Activated T-helper 2 cell treated with anti-CD3 and anti-CD28 coated beads, Interferon-gamma antibody, Interleukin-2, Interleukin-4, amounts not matched to agents 10 μg/mL and 5 μg/mL and 100 μg/mL, durations not matched to agents 14 hours and 24 hours and 36 hours (primary cell): ENCODE measurements at regions not wholly inside any gene's neighbourhood (a gene's known extent, or its start where the extent isn't known, plus 50 kb on each side); places are given as distances from the start of the nearest gene placed in this dataset.

Experiments used
- DNase-seq: peaks from one replicate; pipeline ENCODE4 v3.0.0; 2021; ENCODE audit warnings: low spot score
- H3K27ac Mint-ChIP-seq: one replicate; pipeline ENCODE4 v1.8.0; 2021; ENCODE audit warnings: mixed read lengths
- H3K27me3 Mint-ChIP-seq: one replicate; pipeline ENCODE4 v1.8.0; 2021; ENCODE audit warnings: low read depth, mixed read lengths
- H3K36me3 Mint-ChIP-seq: one replicate; pipeline ENCODE4 v1.8.0; 2021; ENCODE audit warnings: low read depth, mixed read lengths
- H3K4me1 Mint-ChIP-seq: one replicate; pipeline ENCODE4 v1.8.0; 2021; ENCODE audit warnings: low read depth, mixed read lengths
- H3K4me3 Mint-ChIP-seq: one replicate; pipeline ENCODE4 v1.8.0; 2021; ENCODE audit warnings: low read depth, mild to moderate bottlenecking, moderate library complexity, mixed read lengths
- H3K9me3 Mint-ChIP-seq: one replicate; pipeline ENCODE4 v1.8.0; 2021; ENCODE audit warnings: mixed read lengths
- intact Hi-C: fragments of 100-400 bp; cut with micrococcal nuclease; formaldehyde crosslinking; loops from one replicate; pipeline ENCODE4 v1.15.1; 2023

- H3K9me3 Mint-ChIP-seq = no peaks in the 10 kb centered on the region
- no peak overlapping the region for H3K27ac Mint-ChIP-seq
- peaks cover 39% of the 10 kb centered on the region for H3K4me1 Mint-ChIP-seq
- peaks cover 3% of the 10 kb centered on the region for H3K27me3 Mint-ChIP-seq
- H3K36me3 Mint-ChIP-seq = no peaks in the 10 kb centered on the region
- no peak for DNase-seq
- intact Hi-C loops = loop anchor here (5.0 kb wide), 3 partner anchors 127 to 288 kb away; no protein-coding TSS in a partner anchor
- no peak overlapping the region for H3K4me3 Mint-ChIP-seq
These were observed 90.2 kb downstream of the NFKBIZ start for GRCh38 chr3:101939361-101940049.

GRCh38 chr3:101940521-101941317, 91.4 kb downstream of the NFKBIZ start:
- no peak overlapping the region for H3K27ac Mint-ChIP-seq
- H3K36me3 Mint-ChIP-seq = no peaks in the 10 kb centered on the region
- no peak overlapping the region for H3K4me3 Mint-ChIP-seq
- intact Hi-C loops = no loop called here
- H3K4me1 Mint-ChIP-seq = peaks cover 41% of the 10 kb centered on the region
- DNase-seq = no peak
- no peaks in the 10 kb centered on the region for H3K9me3 Mint-ChIP-seq
- no peaks in the 10 kb centered on the region for H3K27me3 Mint-ChIP-seq

- Mint-ChIP-seq H3K27me3 (no peaks in the 10 kb centered on the region), H3K9me3 (no peaks in the 10 kb centered on the region), H3K4me3 (no peak overlapping the region), H3K36me3 (no peaks in the 10 kb centered on the region), H3K4me1 (peaks cover 42% of the 10 kb centered on the region), H3K27ac (no peak overlapping the region)
- intact Hi-C loops = no loop called here
- no peak for DNase-seq
These were observed 92.2 kb downstream of the NFKBIZ start for GRCh38 chr3:101941318-101942040.

- intact Hi-C loops = no loop called here
- H3K4me1 Mint-ChIP-seq = peaks cover 34% of the 10 kb centered on the region
- H3K27me3 Mint-ChIP-seq = no peaks in the 10 kb centered on the region
- H3K27ac Mint-ChIP-seq = no peak overlapping the region
- H3K4me3 Mint-ChIP-seq = no peak overlapping the region
- no peak for DNase-seq
- no peaks in the 10 kb centered on the region for H3K9me3 Mint-ChIP-seq
- H3K36me3 Mint-ChIP-seq = no peaks in the 10 kb centered on the region
These were observed 93.0 kb downstream of the NFKBIZ start for GRCh38 chr3:101942356-101942755.

GRCh38 chr3:101943029-101943428, 93.7 kb downstream of the NFKBIZ start:
- no peaks in the 10 kb centered on the region for H3K27me3 Mint-ChIP-seq
- no peaks in the 10 kb centered on the region for H3K36me3 Mint-ChIP-seq
- H3K9me3 Mint-ChIP-seq = peaks cover 3% of the 10 kb centered on the region
- no peak for DNase-seq
- H3K4me1 Mint-ChIP-seq = peaks cover 35% of the 10 kb centered on the region
- H3K4me3 Mint-ChIP-seq = no peak overlapping the region
- no peak overlapping the region for H3K27ac Mint-ChIP-seq
- intact Hi-C loops = no loop called here

GRCh38 chr3:101944308-101944707, 95.0 kb downstream of the NFKBIZ start:
- H3K27me3 Mint-ChIP-seq = no peaks in the 10 kb centered on the region
- no peak overlapping the region for H3K27ac Mint-ChIP-seq
- no peak for DNase-seq
- H3K4me1 Mint-ChIP-seq = peaks cover 42% of the 10 kb centered on the region
- peaks cover 9% of the 10 kb centered on the region for H3K9me3 Mint-ChIP-seq
- no peak overlapping the region for H3K4me3 Mint-ChIP-seq
- peaks cover 4% of the 10 kb centered on the region for H3K36me3 Mint-ChIP-seq
- intact Hi-C loops = no loop called here

- no peak for DNase-seq
- H3K36me3 Mint-ChIP-seq = peaks cover 8% of the 10 kb centered on the region
- H3K4me3 Mint-ChIP-seq = no peak overlapping the region
- H3K27me3 Mint-ChIP-seq = no peaks in the 10 kb centered on the region
- intact Hi-C loops = loop anchor here (1.0 kb wide), 4 partner anchors 10 to 146 kb away; no protein-coding TSS in a partner anchor
- peak overlapping the region; percentile 74 for H3K27ac Mint-ChIP-seq
- peaks cover 11% of the 10 kb centered on the region for H3K9me3 Mint-ChIP-seq
- H3K4me1 Mint-ChIP-seq = peaks cover 50% of the 10 kb centered on the region
These were observed 96.7 kb downstream of the NFKBIZ start for GRCh38 chr3:101945980-101946379.

GRCh38 chr3:101946906-101947305, 97.6 kb downstream of the NFKBIZ start:
- H3K4me3 Mint-ChIP-seq = no peak overlapping the region
- no peaks in the 10 kb centered on the region for H3K27me3 Mint-ChIP-seq
- intact Hi-C loops = loop anchor here (1.0 kb wide), 4 partner anchors 11 to 145 kb away; no protein-coding TSS in a partner anchor
- H3K27ac Mint-ChIP-seq = no peak overlapping the region
- no peak for DNase-seq
- peaks cover 11% of the 10 kb centered on the region for H3K9me3 Mint-ChIP-seq
- peaks cover 8% of the 10 kb centered on the region for H3K36me3 Mint-ChIP-seq
- H3K4me1 Mint-ChIP-seq = peaks cover 50% of the 10 kb centered on the region

- Mint-ChIP-seq H3K27me3 (no peaks in the 10 kb centered on the region), H3K4me3 (no peak overlapping the region), H3K9me3 (peaks cover 11% of the 10 kb centered on the region), H3K27ac (peak overlapping the region; percentile 53), H3K36me3 (peaks cover 8% of the 10 kb centered on the region), H3K4me1 (peaks cover 26% of the 10 kb centered on the region)
- no peak for DNase-seq
- intact Hi-C loops = loop anchor here (1.0 to 2.0 kb wide), 3 partner anchors 12 to 38 kb away; no protein-coding TSS in a partner anchor
These were observed 101.2 kb downstream of the NFKBIZ start for GRCh38 chr3:101950510-101950909.

GRCh38 chr3:101950985-101951733, 101.8 kb downstream of the NFKBIZ start:
- H3K4me3 Mint-ChIP-seq = no peak overlapping the region
- peak overlapping the region; percentile 53 for H3K27ac Mint-ChIP-seq
- no peak for DNase-seq
- H3K27me3 Mint-ChIP-seq = peaks cover under 1% of the 10 kb centered on the region
- H3K9me3 Mint-ChIP-seq = peaks cover 11% of the 10 kb centered on the region
- intact Hi-C loops = loop anchor here (1.0 to 2.0 kb wide), 3 partner anchors 13 to 37 kb away; no protein-coding TSS in a partner anchor
- peaks cover 8% of the 10 kb centered on the region for H3K36me3 Mint-ChIP-seq
- peaks cover 20% of the 10 kb centered on the region for H3K4me1 Mint-ChIP-seq

GRCh38 chr3:101954361-101954760, 105.0 kb downstream of the NFKBIZ start:
- no peak for DNase-seq
- Mint-ChIP-seq H3K27ac (no peak overlapping the region), H3K4me3 (no peak overlapping the region), H3K9me3 (peaks cover 2% of the 10 kb centered on the region), H3K27me3 (peaks cover 7% of the 10 kb centered on the region), H3K4me1 (peaks cover 10% of the 10 kb centered on the region), H3K36me3 (peaks cover 3% of the 10 kb centered on the region)
- intact Hi-C loops = no loop called here

- H3K27me3 Mint-ChIP-seq = peaks cover 7% of the 10 kb centered on the region
- H3K27ac Mint-ChIP-seq = no peak overlapping the region
- H3K9me3 Mint-ChIP-seq = no peaks in the 10 kb centered on the region
- peaks cover 9% of the 10 kb centered on the region for H3K4me1 Mint-ChIP-seq
- no peak overlapping the region for H3K4me3 Mint-ChIP-seq
- DNase-seq = no peak
- intact Hi-C loops = no loop called here
- H3K36me3 Mint-ChIP-seq = no peaks in the 10 kb centered on the region
These were observed 105.6 kb downstream of the NFKBIZ start for GRCh38 chr3:101954936-101955335.
